Cardiac fibroblast (primary cell): ENCODE measurements at regions not wholly inside any gene's neighbourhood (a gene's known extent, or its start where the extent isn't known, plus 50 kb on each side); places are given as distances from the start of the nearest gene placed in this dataset.

Experiments
- DNase-seq, 2 donors: peaks; one replicate each; pipeline versions ENCODE4 v3.0.0 to v3.0.0-alpha.2; 2010; ENCODE audit warnings: low read depth in 2 of 2
- H3K4me3 ChIP-seq, 2 donors: replicated peaks in 1 of 2; 1 replicate in 1 of 2; 2 replicates in 1 of 2; pipeline ENCODE4 v1.5.1; 2011; ENCODE audit warnings: low read depth in 2 of 2, low read length in 2 of 2, mild to moderate bottlenecking in 2 of 2, moderate library complexity in 1 of 2
- CTCF ChIP-seq: IDR thresholded peaks from one replicate; pipeline ENCODE4 v1.5.1; 2011; ENCODE audit warnings: low read depth, mild to moderate bottlenecking, low read length, inconsistent platforms

DNA sequence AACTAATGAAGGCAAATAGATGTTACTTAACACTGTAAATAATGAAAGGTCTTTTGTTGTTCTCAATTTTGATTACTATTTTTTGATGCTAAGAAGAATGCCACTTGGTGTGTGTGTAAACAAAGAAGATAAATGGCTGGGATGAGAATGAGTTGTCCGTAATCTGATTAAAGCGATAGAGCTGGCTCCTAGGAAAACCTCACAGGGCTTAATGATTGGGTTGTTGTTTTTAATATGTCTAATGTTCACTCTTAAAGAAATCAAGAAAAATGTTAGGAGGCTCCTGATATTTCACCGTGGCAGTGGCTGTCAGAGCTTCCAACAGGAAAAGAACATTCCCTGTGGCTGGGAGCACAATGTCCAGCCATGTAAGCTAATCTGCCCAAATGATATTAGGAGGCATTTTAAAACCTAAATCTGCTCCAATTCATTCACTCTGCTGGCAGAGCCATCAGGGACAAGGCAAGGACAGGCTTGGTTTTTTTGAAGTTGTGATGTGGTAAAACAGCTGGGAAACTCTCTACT lies 243.9 kb downstream of the SNX10 start:
- no peak for DNase-seq
- TF ChIP-seq CTCF: no peak
- H3K4me3 ChIP-seq: no peak overlapping the region

DNA sequence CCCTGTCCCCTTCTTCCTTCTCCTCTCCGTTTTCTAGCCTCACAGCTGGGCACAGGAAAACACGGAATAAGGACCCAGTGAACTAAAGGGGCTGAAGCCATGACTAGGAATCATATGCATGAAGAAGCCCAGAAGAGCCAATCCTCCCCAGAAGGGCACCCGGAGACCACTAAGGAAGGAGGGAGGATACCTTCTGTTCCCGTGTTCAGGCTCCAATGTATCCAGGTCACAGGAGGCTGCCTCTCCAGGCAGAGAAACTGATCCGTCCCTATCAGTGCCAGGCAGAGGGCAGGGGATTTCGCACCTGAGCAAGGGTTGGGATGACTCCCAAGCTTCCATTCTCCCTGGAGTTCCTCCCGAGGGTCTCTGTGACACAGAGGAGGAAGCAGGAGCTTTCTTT lies 246.6 kb downstream of the SNX10 start:
- no peak overlapping the region for H3K4me3 ChIP-seq
- TF ChIP-seq CTCF: no peak
- no peak for DNase-seq

- H3K4me3 ChIP-seq: no peak overlapping the region
- no peak for TF ChIP-seq CTCF
- no peak for DNase-seq
Measured at GRCh38 chr7:26538689-26539088, 247.0 kb downstream of the SNX10 start.

- H3K4me3 ChIP-seq: no peak overlapping the region
- TF ChIP-seq CTCF: no peak
- no peak for DNase-seq
Measured at GRCh38 chr7:26543340-26543739, 251.7 kb downstream of the SNX10 start.

DNA sequence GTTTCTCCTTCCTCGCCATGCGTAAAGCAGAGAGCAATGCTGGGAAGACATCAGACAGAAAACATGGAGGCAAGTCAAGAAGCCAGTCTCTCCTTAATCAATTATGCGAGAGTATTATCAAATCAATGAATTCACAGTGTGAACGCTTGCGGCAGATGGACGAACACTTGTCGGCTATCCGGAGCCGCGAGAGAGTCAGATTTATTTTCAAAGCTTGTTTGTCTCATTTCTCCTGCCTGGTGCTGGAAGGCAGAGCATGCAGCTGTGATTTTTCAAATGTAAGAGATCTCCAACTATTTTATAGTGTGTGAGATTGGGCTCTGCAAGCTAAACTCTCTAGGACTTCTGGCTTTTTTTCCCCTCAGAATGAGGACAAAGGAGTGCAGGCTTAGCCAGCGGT lies 252.3 kb downstream of the SNX10 start:
- DNase-seq: no peak
- TF ChIP-seq CTCF: no peak
- H3K4me3 ChIP-seq: no peak overlapping the region

- H3K4me3 ChIP-seq: no peak overlapping the region
- no peak for TF ChIP-seq CTCF
- DNase-seq: no peak
Measured at GRCh38 chr7:26546508-26547053, 254.9 kb downstream of the SNX10 start.

- DNase-seq: no peak
- TF ChIP-seq CTCF: no peak
Measured at GRCh38 chr7:26547156-26547555, 255.5 kb downstream of the SNX10 start.

More at GRCh38 chr7:26547156-26547555, 255.5 kb downstream of the SNX10 start:
- no peak overlapping the region for H3K4me3 ChIP-seq
